GM12874 (cell line): ENCODE measurements at regions not wholly inside any gene's neighbourhood (a gene's known extent, or its start where the extent isn't known, plus 50 kb on each side); places are given as distances from the start of the nearest gene placed in this dataset.

ENCODE experiments used
- TF ChIP-seq, protein P1 (sequence below): IDR thresholded peaks from 2 replicates; pipeline ENCODE4 v1.5.1; 2011; ENCODE audit warnings: low read depth, mild to moderate bottlenecking, control low read depth, low read length, moderate library complexity; ENCODE audit not compliant: insufficient read depth

DNA sequence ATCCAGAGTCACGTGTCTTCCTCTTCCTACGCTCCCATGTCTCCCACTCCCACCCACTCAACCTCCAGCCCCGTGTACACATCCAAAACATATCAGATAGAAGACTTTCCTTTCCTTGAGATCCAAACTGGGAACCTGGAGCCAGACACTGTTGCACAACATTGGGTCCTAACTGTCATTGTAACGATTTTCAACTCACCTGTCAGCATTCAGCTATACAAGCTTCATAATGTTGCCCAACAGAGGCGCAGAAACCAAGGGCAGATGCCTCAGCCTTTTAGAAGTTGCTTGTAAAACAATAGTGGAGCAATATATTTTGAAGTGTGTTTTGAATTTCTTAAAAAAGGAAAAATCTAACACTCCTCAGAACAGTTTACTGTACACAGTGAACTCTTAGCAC, 84.9 kb upstream of the GLIS3 start:
- TF ChIP-seq, protein P1, sequence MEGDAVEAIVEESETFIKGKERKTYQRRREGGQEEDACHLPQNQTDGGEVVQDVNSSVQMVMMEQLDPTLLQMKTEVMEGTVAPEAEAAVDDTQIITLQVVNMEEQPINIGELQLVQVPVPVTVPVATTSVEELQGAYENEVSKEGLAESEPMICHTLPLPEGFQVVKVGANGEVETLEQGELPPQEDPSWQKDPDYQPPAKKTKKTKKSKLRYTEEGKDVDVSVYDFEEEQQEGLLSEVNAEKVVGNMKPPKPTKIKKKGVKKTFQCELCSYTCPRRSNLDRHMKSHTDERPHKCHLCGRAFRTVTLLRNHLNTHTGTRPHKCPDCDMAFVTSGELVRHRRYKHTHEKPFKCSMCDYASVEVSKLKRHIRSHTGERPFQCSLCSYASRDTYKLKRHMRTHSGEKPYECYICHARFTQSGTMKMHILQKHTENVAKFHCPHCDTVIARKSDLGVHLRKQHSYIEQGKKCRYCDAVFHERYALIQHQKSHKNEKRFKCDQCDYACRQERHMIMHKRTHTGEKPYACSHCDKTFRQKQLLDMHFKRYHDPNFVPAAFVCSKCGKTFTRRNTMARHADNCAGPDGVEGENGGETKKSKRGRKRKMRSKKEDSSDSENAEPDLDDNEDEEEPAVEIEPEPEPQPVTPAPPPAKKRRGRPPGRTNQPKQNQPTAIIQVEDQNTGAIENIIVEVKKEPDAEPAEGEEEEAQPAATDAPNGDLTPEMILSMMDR = no peak

DNA sequence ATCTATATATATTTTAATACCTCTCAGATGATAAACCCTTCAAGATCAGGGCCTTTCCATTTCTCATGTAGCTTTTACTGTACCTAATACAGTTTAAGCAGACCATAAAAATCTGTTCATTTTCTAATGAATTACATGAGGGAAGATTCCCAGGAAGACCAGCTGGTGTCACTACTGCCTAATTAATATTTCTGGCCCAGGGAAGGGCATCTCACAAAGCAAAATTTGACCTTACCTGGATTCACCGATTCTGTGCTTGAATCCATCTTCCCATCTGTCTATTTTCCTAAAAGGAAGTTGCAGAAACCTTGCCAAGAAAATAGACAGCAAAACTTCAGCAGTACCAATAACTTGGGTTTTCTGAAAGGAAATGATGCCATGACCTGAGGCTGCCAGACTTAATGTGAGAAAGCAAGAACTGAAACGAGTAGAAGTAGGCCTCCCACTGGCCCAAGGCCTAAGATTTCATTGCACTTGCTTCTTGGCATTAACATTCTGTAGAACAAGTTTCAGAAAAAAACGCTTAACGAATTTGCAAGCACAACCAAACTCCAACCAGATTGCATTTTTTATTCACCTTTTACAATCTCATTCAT, 83.0 kb upstream of the GLIS3 start:
- TF ChIP-seq, protein P1 = peak; percentile 28; the same call in 1 of the 2 replicates

DNA sequence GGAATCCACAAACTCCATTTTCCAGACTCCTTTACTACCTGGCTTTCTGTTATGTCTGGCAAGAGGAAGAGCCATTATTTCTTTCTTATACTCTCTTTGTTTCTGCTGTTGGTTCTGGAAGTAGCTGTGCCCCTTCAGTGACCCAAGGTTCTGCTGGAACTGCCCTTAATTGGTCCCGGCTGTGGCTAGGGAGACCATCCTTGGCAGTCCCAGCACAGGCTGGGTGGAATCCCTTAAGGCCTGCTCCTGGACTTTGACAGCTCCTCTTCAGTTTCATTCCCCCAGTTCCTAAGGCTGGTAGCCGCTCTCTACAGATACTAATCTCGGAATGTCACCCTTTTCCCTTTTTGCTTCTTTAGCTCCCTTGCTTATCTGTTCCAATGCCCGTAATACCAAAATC, 81.9 kb upstream of the GLIS3 start:
- TF ChIP-seq, protein P1 = no peak

DNA sequence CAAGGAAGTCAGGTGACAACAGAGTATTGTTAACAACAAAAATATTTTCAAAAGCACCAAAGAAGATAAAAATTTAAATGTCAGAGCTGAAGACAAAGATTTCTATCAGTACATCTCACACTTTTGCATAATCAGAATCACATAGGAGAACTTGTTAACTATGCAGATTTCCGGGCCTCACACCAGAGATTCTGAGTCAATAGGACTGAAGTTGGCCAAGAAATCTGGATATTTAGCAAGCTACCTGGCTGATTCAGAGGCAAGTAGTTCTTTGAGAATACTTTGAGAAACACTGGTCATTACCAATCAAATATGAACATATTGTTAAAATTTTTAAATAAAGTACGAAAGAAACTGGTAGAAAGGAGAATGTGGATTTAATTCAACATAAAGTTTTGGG, 80.5 kb upstream of the GLIS3 start:
- TF ChIP-seq, protein P1 = no peak

DNA sequence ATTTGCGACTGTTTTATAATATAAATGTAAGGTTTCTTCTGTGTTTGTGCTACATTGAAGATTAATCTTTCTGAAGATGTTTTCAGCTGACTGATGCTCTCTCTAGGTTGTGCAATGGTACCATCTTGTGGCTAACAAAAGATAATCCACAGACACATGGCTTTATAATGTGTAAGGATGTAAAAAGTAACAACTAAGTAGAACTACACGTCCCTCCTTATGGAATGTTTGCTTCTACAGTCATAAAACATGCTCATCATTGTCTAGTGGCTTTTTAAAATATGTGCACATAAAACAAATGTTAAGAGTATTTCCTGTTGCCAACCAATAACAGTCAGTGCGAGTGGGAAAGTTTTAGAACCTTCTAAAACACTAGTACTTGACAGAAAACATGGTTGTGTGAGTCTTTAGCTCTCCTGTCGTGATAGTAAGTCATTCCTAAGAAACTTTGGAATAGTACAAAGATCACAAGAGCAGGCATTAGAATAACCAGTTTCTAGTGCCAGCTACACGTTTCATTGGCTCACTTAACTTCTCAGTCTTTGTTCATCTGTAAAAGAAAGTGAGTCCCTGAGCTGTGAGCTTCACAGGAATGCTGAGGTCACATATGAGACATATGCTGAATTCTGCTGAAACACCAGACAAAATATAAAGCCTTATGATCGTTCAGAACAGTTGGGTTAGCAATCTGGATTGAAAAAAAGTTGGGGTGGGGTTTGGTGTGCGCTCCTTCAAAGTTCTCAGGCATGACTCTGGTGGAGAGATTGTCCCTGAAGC, 75.7 kb upstream of the GLIS3 start:
- TF ChIP-seq, protein P1 = no peak

DNA sequence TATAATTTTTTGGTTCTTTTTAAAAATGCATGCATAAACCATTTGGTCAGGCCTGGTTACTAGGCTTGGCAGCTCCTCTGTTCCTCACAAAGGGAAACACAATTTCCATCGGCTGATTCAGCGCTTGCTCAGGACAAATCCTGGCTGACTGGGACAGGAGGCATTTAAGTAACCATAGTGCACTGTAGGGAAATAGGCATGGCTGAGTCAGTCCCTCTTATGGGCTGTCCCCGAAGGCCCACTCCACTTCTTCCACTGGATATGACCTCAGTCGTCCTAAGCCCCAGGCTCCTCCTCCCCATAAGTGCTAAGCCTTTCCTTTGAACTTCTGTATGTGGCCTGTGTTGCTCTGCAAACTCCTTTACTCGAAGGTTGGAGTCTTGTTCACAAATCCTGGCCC, 71.2 kb upstream of the GLIS3 start:
- TF ChIP-seq, protein P1 = no peak

DNA sequence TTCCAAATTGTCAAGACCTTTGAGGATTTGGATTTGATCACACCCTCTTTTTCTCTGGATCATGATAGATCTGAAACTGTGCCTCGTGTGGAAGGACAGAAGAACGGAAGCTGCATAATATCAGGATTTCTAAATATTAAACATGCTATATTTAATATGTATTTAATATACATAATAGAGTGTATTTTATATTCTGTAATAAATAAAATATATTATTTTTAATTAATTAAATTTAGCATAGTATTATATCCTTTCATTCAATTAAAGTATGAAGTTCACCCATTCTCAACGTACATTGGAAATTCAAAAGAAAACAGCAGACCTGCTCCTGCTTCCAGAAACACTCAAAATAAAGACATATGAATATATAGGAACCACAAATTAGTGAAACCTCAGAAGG, 70.6 kb upstream of the GLIS3 start:
- TF ChIP-seq, protein P1 = no peak
